Stromal cell of bone marrow (primary cell): ENCODE measurements at regions not wholly inside any gene's neighbourhood (a gene's known extent, or its start where the extent isn't known, plus 50 kb on each side); places are given as distances from the start of the nearest gene placed in this dataset.

ENCODE experiments used
- DNase-seq: peaks from one replicate; pipeline ENCODE4 v3.0.0-alpha.2; 2012; ENCODE audit warnings: low read depth

DNA sequence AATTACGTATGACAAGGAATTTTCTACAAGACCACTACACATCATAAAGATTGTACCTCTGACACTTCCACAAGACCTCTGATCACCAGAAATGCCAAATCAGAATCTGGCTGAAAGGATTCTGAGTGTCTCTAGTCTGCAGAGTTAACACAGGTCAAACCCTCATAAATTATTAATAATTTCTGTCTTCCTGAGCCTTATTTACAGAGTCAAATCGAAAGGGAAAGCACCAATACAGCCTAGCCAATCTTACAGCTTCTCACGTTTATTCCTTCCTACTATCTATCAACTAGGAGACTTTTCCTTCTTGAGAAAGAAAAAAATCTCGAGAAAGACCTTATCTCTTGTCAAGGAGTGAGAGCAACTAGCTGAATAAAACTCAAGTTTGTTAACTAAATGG, 2151.6 kb downstream of the MRPL39 start:
- DNase-seq: no peak

DNA sequence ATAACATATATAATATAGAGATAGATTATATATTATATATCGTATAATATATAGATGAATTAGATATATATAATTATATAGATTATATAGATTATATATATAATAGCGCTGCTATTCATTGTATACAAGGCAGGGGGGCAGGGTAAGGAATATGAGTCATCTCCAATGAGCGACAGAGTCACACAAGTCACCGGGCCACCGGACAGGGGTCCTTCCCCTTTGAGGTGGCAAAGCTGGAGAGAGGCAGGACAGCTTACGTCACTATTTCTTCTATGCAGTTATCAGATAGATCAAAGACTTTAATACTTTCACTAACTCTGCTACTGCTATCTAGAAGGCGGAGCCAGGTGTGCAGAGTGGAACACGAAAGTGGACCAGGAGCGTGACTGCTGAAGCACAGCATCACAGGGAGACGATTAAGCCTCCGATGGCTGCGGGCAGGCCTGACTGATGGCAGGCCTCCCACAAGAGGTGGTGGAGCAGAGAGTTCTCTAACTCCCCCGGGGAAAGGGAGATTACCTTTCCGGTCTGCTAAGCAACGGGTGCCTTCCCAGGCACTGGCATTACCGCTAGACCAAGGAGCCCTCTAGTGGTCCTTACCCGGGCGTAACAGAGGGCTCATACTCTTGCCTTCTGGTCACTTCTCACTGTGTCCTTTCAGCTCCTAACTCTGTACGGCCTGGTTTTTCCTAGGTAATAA, 2154.7 kb downstream of the MRPL39 start:
- DNase-seq: no peak

DNA sequence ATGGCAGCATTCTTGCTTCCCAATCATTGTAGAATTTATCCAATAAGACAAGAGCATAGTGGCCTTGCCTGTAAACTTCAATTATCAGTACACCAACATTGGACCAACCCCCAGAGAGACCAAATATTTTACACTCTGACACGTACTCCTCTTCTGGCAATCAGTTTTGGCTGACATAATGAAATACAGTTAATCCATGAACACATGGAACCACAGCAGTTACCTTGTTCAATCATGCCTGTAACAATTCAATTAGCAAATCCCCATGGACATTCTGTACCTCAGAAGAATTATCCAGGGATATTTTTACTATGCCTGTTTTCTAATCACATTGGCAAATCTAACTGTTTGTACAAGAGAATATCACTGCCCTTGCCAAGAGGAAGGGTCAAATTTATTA, 2162.0 kb downstream of the MRPL39 start:
- DNase-seq: no peak

DNA sequence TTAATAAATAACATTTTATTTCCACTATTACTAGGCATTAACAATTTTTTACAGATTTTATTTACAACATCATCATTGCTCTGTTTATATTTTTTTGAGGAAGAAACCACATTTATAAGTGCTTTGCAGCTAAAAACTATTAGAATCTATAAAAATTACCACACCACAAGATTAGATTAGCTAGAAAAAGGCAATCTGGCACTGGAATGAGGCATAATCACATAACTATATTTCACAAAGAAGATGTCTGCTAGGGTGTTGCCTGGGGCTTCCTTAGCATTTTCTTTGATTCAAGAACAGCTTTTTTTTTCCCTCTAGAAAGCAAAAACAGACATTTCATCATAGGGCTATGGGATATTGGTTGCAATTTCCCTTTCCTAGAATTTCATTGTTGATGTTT, 2169.2 kb downstream of the MRPL39 start:
- no peak for DNase-seq

DNA sequence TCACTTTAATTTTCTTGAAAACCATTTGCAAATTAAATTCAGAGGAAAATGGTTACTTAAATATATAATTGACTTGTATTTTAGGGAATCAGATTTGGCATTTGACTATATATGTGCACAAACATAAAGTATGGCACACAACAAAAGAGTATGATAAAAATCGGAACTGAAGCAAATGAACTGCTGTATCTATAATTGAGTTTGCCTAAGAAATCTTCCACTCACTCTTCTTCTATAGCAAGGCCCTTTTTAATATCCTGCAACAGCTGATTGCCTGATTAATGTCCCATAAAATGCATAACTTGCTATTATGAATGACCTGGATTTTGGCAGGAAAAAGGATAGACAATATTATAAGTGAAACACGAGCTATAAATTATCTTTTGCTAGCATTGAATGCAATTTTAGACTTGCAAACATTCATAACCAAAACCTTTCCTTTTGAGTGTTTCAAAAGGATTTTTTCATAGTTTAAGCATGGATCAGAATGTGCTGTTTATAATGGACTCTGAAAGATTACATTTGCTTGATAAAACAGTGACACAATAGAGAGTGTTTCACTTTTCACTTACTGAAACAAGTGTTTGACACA, 2204.3 kb downstream of the MRPL39 start:
- no peak for DNase-seq

DNA sequence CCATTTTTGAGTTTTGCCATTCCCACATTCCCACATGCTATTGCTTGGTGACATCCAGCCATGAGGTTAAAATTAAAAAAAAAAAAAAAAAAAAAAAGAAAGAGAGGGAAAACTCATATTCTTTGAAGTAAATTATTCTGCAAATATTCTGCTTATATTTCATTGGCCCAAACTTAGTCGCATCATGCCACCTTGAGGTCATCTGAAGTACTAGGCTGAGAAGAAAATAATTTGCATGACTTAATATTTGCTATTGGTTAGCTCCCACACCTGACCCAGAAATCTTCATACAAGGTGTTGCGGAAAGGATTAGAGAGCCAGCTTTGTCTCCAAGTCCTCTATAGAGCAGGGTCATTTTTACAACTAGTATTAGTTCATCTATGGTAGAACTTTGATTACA, 2206.0 kb downstream of the MRPL39 start:
- no peak for DNase-seq

DNA sequence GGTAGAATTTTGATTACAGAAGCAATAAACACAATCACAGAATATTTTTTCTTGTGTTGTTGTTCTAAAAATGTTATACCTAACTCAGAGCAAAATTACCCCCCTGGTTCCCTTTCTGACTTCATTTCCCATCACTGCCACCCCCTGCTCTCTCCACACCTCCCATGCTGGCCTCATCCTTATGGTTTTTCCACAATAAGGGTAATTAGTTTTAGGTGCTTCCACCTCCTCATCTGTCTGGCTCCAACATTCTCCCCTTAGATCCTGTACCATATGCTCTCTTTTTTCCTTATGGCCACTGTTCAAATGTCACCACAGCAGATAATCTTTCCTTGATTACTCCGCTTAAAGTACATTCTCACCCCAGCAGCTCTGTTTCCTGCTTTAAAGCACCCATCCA, 2208.6 kb downstream of the MRPL39 start:
- no peak for DNase-seq

DNA sequence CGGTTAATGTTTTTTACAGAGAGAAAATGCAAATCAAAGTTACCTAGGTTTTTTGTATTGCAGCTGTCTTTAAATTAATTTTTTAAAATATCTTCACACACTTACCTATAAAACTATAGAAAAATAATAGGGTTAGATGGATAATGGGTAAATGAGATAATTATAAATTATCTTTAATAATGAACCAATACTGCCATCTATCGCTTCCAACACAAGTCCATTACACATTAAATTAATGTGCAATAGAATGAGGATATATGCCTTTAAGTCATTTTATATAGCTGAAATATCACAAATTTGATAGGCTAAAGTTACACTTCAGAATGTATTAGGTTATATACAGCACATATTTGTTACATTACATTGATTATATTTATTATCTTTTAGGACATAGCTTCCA, 2212.8 kb downstream of the MRPL39 start:
- DNase-seq: no peak

DNA sequence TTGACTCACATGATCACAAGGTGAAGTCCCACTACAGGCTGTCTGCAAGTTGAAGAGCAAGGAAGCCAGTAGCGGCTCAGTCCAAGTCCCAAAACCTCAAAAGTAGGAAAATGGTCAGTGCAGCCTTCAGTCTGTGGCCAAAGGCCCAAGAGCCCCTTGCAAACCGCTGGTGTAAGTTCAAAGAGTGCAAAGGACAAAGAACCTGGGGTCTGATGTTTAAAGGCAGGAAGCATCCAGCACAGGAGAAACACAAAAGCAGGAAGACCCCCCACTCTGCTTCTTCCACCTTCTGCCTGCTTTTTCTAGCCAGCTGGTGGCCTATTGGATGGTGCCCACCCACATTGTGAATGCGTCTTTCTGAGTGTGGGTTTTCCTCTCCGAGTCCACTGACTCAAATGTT, 2222.6 kb downstream of the MRPL39 start:
- DNase-seq: no peak

DNA sequence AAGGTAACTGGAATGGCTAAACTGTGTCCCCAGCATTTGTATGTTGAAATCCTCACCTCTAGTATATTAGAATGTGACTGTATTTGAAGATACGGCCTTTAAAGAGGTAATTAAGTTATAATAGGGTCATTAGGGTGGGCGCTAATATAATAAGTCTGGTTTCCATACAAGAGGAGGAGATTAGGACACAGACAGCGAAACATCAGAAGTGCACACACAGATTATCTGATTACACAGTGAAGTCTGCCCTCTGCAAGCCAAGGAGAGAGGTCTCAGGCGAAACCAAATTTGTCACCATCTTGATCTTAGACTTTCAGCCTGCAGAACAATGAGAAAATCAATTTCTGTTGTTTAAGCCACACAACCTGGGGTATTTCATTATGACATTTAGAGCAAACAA, 2233.1 kb downstream of the MRPL39 start:
- no peak for DNase-seq

DNA sequence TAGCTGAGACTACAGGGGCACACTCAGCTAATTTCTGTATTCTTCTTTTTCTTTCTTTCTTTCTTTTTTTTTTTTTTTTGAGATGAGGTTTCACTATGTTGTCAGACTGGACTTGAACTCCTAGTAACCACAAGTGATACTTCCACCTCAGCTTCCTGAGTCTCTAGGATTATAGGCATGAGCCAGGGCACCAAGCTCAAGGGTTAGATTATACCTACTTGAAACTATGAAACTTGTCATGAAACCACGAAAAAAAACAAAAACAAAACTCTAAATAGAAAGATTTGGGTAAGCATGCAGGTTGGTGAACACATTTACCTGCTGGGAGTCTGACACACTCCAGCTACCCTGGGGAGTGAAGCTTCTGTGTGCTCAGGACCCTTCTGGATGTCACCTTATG, 2250.4 kb downstream of the MRPL39 start:
- no peak for DNase-seq

DNA sequence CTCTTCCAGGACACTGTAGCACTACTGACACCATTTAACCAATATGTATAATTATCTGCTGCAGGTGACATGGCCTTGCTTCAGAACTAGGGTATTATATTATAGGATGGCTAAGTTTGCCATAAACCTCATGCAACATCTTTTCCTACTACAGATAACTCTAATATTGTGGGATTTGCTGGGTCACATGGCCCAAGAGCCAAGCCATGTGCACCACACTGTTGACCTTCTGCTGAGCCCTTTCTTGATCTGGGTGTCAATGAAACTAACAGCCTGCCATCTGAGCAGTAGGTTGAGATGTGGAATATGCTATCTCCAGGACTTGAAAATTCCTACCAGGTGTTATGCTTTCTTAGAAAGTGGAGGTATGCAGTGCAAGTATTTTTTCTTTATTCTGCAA, 2291.1 kb downstream of the MRPL39 start:
- DNase-seq: no peak

DNA sequence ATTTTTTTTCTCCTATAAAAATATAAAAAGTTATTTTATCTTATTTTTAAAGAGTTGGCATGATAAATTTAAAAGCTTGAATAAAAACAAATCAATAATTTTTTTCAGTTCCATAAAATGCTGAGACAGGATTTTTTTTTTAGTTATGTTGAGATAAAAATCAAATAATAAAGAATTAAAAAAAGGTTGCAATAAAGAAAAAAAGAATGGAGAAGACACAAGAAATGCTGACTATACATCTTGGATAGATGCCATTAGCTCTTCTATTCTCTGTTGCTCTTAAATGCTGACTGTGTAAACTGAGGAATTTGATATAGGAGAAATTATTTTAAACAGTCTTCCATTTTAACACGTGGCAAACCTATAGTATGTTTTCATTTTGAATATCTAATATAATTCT, 2298.5 kb downstream of the MRPL39 start:
- DNase-seq: no peak

DNA sequence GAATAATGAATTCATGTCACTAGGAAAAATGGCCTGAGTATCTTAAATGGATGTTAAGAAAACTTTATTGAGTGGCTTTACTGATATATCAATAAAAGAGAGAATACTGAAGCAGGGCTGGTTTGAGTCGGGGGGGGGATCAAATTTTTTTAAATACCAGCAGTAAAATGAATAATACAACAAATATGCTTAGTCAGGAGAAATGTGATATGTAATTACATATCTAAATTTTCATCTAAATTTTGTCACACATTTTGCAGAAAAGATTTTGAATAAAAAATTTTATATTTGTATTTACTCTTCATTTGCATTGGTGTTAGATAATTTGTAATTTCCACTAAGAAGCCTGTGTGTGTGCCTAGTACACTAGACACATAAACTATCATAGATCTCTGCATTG, 2300.2 kb downstream of the MRPL39 start:
- DNase-seq: no peak

DNA sequence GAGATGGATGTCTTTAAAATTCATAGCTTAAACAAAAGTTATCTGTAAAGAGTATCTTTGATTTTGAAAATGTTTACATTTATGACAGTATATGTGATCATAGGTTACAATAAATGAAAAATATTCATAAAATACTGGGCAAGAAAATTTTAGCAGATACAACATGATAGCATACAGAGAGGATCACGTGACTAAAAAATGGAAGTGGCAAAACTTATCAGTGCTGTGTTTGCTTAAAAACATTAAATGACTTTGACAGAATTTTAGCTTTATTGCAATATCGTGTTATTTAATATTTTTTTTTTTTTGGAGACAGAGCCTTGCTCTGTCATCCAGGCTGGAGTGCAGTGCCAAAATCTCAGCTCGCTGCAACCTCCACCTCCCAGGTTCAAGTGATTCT, 2294.1 kb downstream of the NCAM2 start:
- DNase-seq: no peak

DNA sequence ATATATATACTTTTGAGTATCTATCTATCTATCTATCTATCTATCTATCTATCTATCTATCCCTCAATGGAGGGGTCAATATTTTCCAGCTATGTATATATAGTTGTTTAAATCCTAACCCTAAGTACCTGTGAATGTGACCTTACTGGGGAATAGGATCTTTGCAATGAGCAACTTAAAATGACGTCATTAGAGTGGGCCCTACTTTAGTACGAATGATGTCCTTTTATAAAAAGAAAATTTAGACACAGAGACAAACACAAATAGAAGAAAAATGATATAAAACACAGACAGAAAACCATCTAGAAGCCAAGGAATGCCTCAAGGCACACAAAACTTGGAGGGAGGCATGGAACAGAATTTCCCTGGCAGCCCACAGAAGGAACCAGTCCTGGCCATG, 2283.7 kb downstream of the NCAM2 start:
- DNase-seq: no peak

DNA sequence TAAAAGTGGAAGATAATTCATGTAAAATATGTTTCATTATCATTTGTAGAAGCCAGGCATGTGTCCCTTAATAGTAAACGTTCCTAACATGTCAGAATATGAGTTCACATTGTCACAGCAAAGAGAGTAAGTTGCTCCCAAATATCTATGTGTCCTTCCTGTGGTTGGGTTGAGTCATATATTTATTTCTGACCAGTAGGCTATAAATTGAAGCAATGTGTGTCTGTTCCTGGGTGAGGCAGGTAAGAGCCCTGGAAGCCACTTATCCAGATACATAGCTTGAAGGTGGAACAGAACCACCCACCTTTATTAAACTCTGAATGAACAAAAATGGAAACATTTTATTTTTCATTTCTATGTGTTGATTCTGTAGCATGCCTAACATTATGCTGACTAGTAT, 2251.6 kb downstream of the NCAM2 start:
- DNase-seq: no peak

DNA sequence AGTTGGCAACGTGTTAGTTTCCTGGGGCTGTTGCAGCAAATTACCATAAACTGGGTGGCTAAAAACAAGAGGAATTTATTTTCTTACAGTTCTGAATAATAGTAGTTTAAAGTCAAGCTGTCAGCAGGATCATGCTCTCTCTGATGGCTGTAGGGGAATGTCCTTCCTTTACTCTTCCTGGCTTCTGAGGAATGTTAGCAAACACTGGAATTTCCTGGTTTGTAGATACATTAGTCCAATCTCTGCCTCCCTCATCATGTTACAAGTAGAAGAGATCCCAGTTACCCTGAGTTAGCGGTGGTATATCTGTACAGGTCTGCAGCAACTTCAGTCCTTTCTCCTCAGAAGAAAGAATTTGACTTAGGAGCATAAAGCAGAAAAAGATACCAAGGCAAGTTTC, 2249.1 kb downstream of the NCAM2 start:
- DNase-seq: no peak

DNA sequence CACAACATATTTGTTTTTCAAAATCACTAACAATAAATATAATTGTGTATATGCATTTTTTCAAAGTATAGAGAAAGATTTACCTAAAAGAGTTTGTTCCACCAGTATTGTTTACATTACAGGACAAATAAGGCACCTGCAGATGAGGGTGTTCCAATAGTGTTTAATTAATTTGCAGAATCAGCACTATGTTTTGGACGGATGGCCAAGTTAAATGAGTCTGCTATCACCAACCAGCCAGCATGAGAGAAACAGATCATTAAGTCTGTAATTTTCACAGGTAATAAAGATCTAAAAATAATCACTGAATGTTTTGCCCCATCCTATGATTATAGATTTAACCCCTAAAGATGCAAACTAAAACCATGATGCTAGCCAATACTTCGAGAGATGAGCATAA, 2247.0 kb downstream of the NCAM2 start:
- no peak for DNase-seq

DNA sequence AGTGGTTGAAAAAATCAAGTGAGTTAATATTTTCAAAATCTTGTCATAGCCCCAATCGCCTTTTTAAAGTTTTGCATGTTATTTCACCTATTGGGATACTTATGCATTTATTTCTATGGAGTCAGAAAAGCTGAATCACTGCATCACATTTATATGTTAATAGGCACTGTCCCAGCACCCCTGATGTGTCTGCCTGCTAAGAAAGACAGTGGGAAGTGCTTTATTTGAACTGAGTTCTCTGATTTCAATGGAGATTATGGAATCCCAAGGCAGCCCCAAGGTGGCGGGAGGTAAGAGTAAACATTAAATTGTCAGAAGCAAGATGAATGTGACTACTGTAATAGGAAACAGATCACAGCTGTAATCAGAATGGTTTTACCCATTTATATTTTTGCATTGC, 2225.7 kb downstream of the NCAM2 start:
- no peak for DNase-seq

DNA sequence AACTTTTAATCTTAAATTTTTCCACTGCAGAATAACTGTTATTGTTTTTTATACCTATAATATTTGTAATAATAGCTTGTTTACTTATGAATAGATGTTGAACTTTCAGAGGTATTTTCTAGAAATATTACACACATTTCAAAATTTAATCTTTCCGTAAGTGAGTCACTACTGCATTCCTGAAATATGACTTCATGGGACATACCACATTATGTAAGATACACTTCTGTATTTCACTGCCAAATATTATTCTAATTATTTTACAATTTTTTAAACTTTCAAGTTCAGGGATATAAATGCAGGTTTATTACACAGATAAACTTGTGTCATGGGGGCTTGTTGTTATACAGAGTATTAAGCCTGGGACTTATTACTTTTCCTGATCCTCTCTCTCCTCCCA, 2220.5 kb downstream of the NCAM2 start:
- DNase-seq: no peak

DNA sequence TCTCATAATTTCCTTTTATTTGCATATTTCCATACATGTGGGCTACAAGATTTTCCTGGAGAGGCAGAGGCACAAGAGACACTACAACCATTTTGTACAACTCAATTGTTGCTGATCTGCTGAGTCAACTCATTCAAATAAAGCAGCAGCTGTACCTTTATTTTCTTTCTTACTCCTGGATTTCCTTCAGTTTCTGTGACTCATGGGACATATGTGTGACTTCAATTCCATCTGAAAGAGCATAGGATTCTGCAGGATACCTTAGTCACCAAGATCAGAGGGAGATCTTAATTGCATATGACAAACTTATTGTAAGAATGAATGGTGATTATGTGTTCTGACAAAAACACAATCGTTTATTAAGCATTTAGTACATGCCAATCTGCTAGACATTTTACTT, 2219.4 kb downstream of the NCAM2 start:
- no peak for DNase-seq

DNA sequence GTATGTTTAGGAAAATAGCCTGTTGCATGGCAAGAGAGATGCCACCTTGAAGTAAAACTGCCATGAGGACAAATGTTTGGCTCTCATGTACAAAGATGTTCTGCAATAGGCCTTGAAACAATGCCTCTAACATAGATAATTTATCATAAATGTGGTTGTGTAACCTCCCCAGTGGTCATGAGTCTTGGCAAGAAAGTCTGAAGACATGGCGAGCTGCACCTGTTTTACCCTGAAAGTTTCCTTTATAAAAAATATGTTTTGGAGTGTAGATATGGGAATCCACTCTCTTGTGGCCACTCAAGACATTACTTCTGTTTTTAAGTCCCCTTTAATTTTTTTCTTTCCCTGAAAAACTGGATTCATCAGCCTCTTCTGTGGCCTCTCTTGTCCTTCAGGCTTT, 2217.1 kb downstream of the NCAM2 start:
- no peak for DNase-seq
